Astrocyte of the spinal cord (primary cell): ENCODE measurements at regions not wholly inside any gene's neighbourhood (a gene's known extent, or its start where the extent isn't known, plus 50 kb on each side); places are given as distances from the start of the nearest gene placed in this dataset.

Experiments
- DNase-seq: peaks from one replicate; pipeline ENCODE4 v3.0.0; 2011; ENCODE audit warnings: low read depth, low spot score
- H3K4me3 ChIP-seq: 2 replicates; pipeline ENCODE4 v1.5.1; 2011; ENCODE audit warnings: low read depth, mild to moderate bottlenecking, low read length, moderate library complexity
- in situ Hi-C: cut with HindIII; loops from 2 replicates; pipeline ENCODE4 v1.10.0; 2017; ENCODE audit warnings: low sequenced_read_pairs
- TF ChIP-seq, protein P1 (sequence below): IDR thresholded peaks from 2 replicates; pipeline ENCODE4 v1.5.1; 2012; ENCODE audit warnings: low read depth, mild to moderate bottlenecking, low read length, inconsistent platforms

DNA sequence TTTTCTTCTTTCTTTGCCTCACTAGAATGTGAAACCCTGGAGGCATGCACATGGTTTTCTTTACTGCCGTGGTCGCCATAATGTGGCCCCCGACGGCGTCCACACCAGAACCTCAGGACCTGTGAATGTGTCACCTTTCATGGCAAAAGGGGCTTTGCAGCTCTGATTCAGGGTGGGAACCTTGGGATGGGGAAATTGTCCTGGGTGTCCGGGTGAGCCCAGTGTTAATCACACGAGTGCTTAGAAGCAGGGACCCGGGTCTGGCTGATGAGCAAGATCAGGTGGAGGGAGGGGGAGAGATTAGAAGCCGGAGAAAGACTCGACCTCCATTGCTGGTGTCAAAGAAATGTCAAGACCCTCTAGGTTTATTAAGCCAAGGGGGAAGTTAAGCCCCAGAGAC lies 74.7 kb upstream of the SHISAL1 start:
- in situ Hi-C loops, result no loop called here
- H3K4me3 ChIP-seq, result no peak overlapping the region
- no peak for DNase-seq
- TF ChIP-seq, protein P1, sequence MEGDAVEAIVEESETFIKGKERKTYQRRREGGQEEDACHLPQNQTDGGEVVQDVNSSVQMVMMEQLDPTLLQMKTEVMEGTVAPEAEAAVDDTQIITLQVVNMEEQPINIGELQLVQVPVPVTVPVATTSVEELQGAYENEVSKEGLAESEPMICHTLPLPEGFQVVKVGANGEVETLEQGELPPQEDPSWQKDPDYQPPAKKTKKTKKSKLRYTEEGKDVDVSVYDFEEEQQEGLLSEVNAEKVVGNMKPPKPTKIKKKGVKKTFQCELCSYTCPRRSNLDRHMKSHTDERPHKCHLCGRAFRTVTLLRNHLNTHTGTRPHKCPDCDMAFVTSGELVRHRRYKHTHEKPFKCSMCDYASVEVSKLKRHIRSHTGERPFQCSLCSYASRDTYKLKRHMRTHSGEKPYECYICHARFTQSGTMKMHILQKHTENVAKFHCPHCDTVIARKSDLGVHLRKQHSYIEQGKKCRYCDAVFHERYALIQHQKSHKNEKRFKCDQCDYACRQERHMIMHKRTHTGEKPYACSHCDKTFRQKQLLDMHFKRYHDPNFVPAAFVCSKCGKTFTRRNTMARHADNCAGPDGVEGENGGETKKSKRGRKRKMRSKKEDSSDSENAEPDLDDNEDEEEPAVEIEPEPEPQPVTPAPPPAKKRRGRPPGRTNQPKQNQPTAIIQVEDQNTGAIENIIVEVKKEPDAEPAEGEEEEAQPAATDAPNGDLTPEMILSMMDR, result no peak

DNA sequence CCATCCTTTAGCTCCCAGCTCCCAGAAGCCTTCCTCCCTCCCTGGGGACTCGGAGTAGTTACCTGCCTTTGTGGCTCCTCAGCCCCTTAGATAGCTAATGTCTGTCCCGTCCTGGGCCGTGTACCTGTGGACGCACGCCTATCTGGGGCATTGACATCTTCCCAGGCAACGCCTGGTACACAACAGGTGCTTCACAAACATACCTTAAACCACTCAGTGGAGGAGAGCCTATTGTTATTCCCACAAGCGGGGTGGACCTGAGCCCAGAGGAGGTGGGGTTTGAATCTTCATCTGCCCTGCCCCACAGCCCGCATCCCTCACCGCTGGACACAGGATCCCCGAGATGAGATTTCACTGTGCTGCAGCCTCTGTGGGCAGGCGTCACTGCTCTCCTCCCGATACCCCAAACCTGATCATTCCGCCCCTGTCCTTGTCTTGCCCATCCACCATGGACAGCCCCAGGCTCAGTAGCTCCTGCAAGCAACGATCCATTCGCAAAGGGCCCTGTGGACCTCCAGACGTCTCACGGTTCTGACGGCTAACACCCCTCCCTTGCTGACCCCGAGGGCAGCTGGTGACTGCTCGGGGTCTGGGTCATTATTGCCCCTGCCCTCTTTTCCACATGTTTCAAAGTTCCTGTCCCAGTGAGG lies 73.8 kb upstream of the SHISAL1 start:
- DNase-seq, result no peak
- in situ Hi-C loops, result no loop called here
- TF ChIP-seq, protein P1, result no peak

DNA sequence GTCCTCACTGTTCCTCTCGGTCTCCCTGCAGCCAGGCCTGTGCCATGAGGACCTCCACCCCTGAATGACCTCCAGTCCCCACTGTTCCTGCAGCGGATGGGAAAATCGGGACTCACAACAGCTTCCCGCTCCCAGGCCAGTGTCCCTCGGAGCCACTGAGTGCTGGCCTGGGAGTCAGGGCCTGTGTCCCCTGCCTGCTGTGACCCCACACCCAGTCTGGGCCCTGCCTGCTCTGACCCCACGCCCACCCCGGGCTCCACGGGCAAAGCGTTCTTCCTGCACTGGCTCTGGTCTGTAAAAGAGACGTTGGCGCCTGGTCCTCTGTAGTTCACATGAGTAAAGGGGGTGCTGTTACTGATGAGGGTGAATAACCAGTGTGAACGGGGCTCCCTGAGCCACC lies 73.0 kb upstream of the SHISAL1 start:
- DNase-seq, result no peak
- in situ Hi-C loops, result no loop called here
- H3K4me3 ChIP-seq, result no peak overlapping the region
- TF ChIP-seq, protein P1, result no peak

More for the DNA sequence above, 73.8 kb upstream of the SHISAL1 start:
- no peak overlapping the region for H3K4me3 ChIP-seq

DNA sequence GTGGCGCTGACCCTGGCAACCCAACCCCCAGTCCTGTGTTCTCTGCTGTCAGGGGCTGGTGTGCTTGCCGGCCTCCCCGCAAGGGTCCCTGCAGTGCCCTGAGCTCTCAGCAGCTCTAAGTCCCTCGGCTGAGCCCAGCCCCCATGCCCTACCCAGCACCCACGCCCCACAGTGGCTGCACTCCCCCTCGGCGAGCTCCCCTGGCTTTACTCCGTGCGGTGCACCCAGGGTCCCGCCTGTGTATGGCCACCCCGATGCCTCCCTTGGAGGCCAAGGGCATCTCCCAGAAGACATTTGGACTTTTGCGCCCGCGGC lies 72.5 kb upstream of the SHISAL1 start:
- in situ Hi-C loops, result no loop called here
- no peak for DNase-seq
- H3K4me3 ChIP-seq, result no peak overlapping the region
- TF ChIP-seq, protein P1, result no peak

DNA sequence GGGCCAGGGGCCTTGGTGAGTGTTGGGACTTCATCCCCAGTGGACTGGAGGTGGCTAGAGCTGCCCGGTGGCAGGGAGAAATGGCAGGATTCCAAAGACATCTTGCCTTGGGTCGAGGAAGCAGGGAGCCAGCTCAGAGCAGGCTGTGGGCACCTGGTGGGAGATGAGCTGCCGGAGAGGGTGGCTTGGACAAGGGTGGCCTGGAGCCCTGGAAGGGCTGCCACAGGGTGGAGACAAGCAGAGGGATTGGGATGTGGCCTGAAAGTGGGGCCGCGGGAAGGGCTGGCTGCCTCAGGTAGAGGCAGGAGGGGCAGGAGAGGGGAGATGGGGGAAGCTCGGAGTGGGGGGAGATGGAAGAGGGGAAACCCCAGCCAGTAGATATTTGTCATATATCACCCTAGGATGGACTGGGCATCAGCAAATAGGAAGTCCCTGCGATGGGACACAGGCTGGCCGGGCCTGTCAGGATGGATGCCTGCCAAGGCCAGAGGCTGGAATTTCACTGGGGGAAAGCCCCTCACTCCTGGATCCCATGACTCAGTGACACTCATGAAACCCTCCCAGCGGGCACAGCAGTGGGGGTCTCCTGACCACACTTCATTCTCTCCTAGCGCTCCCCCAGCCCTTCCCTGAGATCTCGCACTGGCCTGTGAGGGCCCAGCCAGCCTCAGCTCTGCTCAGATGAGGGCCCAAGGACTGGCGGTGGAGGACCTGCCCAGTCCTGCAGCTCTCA lies 72.0 kb upstream of the SHISAL1 start:
- in situ Hi-C loops, result no loop called here
- H3K4me3 ChIP-seq, result no peak overlapping the region
- DNase-seq, result no peak
- TF ChIP-seq, protein P1, result no peak

DNA sequence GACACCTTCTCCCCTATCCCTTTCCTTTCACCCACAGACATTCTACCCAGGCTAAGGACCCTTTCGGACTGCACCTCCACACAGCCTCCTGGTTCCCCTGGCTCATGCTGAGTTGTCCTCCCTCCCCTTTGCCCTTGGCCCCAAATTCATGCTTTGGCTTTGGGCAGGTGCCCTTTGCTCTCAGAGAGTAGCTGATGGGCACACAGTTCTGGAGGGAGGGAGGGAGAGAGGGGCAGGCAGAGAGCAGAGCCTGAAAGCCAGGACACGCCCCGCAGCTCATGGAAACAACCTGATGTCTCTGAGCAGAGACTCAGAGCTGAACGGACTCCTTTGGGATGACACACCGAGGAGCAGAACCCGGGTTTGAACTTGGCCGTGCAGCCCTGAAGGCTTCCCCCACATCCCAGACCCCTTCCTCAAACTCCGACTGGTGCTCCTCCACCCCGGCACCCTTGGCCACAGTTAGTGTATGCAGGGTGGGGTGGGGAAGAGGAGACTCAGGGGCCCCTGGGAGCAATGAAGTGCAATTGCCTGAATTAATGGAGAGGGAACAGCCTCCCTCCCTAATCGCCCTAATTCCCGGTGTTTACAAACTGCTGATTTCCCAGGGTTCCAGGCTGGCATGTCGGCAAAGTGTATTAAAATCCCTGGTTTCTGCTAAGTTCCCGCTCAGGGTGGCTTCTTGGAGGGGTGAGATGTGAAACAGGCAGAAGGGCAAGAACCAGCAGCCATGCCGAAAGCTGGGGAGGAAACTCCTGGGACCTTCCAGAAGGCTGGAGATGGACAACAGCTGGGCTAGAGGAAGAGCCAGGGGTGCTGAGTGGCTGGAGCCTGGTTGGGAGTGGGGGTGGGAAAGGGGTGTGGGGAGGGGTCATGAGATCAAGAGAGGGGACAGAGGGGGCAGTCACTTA lies 71.2 kb upstream of the SHISAL1 start:
- DNase-seq, result no peak
- TF ChIP-seq, protein P1, result no peak

More for the DNA sequence above, 71.2 kb upstream of the SHISAL1 start:
- in situ Hi-C loops, result no loop called here
- H3K4me3 ChIP-seq, result no peak overlapping the region
